GM19025 (cell line): ENCODE measurements at regions not wholly inside any gene's neighbourhood (a gene's known extent, or its start where the extent isn't known, plus 50 kb on each side); places are given as distances from the start of the nearest gene placed in this dataset.

ENCODE experiments used
- ATAC-seq: cut with Tn5 transposase; IDR thresholded peaks from one replicate; pipeline ENCODE4 v1.9.1; 2021; ENCODE audit warnings: mild to moderate bottlenecking, low read depth, moderate library complexity; ENCODE audit not compliant: unreplicated experiment

- ATAC-seq: no peak
These were observed 1506.1 kb upstream of the CDH9 start for GRCh38 chr5:28544501-28544900.

DNA sequence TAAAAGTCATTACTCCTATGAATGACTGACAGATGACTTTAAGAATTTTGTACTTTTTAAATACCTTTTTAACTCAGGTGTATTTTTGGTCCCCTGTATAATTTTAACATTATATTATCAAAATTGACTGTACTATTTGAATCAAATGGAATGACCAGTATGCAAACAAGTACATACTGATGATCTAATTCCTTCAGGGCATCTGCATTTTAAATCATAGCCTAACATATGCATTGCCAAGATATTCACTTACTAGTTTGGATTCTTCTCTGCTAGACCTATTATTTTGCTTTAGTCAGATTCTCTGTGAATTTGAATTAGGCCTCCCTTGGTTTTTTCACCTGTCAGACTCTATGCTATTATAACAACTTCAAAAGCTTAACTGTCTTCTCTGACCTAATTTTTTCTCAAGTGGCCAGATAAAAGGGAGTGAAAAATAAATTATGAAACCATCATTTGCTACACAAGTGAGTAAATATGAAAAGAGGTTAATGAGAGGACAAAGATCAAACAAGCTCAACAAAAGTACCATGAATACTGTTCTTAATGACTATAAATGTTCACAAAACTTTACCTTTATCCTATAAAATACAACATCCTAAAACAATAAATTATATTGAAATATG, 1505.2 kb upstream of the CDH9 start:
- no peak for ATAC-seq

- ATAC-seq: no peak
These were observed 1504.6 kb upstream of the CDH9 start for GRCh38 chr5:28542987-28543386.

DNA sequence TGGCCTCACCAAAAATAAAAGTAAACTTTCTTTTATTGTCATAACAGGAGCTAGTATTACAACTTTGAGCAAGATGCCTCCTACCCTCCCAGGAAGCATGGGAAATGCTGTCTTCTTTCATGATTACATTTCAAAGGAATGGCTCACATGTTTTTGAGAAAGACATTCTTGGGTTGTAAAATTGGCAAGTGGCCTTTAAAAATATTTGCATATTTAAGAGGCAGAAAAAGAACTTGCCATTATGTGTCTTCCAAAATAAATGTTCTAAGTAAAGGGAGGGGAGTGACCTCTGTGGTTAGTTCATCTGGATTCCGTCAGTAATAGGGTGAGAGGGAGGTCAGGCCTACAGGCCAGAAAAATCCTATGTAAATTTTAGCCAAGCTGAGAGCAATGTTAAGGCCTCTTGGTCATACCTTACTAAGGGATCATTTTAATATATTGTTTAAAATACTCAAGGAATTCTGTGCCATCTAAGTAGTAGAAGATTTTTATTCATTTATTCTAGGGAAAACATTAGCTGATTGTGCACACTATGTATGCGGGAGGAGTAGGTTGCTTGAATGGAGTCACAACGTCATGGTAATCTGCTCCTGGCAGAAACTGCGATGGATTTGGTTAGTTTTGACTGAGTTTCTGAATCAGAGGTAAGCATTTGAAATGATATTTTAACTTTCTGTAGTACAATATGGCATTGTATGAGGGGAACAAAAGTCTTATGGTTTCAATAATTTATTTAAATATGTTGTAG, 1485.7 kb upstream of the CDH9 start:
- ATAC-seq: no peak

- ATAC-seq: no peak
These were observed 1485.0 kb upstream of the CDH9 start for GRCh38 chr5:28523416-28523815.

DNA sequence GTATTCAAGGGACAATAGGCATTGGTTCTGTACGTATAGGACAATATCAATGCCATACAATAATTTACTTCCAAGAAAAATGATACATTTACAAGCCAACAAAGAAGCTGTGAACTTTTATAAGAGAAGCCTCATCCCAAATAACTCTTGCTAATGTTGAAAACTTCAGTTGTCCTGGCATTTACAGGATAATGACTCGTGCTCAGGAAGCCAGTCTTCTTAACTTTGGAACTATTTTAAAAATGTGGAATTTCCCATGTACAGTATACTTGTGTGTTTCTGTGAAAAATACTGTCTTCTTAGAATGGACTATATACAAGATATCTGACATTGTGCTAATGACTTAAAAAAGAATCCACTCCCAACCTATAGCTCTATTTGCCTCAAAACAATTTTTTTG, 1479.3 kb upstream of the CDH9 start:
- no peak for ATAC-seq

GRCh38 chr5:28516722-28517121, 1478.3 kb upstream of the CDH9 start:
- ATAC-seq: no peak

- no peak for ATAC-seq
These were observed 1474.3 kb upstream of the CDH9 start for GRCh38 chr5:28512648-28513047.

DNA sequence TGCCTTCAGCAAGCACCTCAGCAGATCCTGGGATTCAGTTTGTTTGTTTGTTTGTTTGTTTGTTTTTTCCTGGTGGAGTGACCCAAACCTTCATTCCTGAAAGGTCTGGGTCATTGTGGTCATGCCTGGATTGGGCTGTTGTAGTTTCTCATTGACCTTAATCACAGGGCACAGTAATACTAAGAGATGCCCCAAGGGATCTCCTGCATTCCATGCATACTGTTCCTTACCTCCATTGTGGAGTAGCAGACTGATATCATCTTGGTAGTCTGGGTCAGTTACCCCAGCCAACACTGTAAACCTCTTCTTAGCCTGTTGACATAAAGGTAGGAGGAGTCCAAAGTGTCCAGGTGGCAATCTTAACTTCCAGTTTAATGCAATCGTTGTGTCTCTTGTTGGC, 1466.7 kb upstream of the CDH9 start:
- no peak for ATAC-seq

DNA sequence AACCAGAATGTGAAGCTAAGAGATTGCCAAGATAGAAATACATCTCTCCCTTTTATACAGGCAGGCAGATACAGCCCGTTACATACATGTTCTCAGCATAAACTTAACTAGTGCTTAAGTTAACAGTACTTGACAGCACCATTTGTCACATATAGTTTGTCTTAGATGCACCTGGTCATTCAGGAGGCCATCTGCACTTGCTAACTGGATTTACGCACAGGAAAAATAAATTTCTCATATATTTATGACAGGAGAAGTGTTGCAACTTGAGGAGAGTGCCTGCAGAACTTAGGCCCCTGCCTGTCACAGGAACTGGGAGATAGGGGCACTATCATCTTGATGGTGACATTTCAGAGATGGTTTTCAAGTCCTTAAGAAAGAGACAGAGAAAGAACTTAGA, 1462.1 kb upstream of the CDH9 start:
- no peak for ATAC-seq

GRCh38 chr5:28499766-28500290, 1461.4 kb upstream of the CDH9 start:
- ATAC-seq: no peak

DNA sequence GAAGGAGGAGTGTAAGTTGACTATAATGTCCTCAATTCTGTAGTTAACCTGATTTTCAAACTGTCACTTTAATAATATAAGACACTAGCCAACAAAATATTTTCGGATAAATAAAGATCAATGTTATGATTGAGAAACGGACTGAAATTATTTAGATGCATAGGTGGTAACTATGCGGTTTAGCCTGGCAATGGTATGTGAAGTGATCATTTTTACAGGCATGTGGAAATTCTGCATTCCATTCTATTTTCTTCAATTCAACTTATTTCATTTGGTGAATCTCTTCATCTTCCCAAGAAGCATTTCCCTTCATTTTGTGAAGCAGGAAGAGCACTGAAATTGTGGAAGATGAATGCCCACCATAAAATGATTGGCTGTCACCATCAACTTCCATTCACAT, 1457.5 kb upstream of the CDH9 start:
- ATAC-seq: no peak

GRCh38 chr5:28493456-28493855, 1455.1 kb upstream of the CDH9 start:
- ATAC-seq: no peak

- ATAC-seq: no peak
These were observed 1450.4 kb upstream of the CDH9 start for GRCh38 chr5:28488752-28489151.

GRCh38 chr5:28483327-28484025, 1445.1 kb upstream of the CDH9 start:
- no peak for ATAC-seq

DNA sequence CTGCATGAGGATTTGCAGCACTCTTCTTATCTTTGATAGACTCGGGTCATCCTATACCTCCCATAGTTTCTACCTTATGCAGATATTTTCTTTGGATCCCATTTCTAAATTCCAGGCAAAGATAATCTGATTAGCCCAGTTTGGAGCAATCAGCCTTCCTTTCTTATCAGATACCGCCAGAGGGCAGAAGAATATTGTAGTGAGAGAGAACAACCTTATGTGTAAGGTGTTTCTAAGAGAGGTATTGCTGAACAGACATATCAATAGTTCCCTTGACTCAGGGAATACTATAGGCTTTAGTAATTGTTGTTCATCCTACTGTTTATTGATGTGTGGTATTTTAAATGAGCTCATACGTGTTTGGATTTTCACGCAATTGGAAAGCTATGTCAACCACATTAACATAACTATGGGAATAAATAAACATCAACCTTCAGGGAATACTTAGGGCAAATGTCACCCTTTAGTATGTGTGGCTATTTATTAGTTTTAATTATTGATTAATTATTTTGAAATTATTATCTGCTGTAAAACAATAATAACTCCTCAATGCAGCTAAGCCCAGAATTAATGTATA, 1435.2 kb upstream of the CDH9 start:
- no peak for ATAC-seq

- no peak for ATAC-seq
These were observed 1429.8 kb upstream of the CDH9 start for GRCh38 chr5:28468166-28468565.

DNA sequence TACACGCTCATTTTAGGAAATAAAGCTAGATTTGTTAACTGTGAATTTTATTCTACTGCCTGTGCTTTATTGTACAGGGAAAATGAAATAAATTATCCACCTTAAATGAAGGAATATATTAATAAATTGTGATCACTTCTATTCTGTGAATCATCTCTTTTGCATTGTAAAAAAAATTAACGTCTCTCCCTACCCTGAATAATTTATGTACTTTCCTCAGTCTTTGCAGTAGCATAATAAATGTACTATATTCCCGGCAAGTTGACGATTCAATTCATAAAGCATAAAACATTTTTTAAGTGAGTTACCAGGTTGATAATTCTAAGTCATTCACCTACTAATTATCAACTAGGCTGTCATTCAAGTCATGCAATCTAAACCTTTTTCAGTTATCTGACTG, 1425.3 kb upstream of the CDH9 start:
- ATAC-seq: no peak

- ATAC-seq: no peak
These were observed 1413.1 kb upstream of the CDH9 start for GRCh38 chr5:28451483-28451882.

- ATAC-seq: no peak
These were observed 1412.6 kb upstream of the CDH9 start for GRCh38 chr5:28450997-28451396.

GRCh38 chr5:28448791-28449190, 1410.4 kb upstream of the CDH9 start:
- no peak for ATAC-seq
